A549 (cell line): ENCODE measurements at regions not wholly inside any gene's neighbourhood (a gene's known extent, or its start where the extent isn't known, plus 50 kb on each side); places are given as distances from the start of the nearest gene placed in this dataset.

ENCODE experiments used
- CTCF ChIP-seq: fragments of >200 bp; sonication (Bioruptor Twin); formaldehyde crosslinking; IDR thresholded peaks from 3 replicates; pipeline ENCODE4 v1.5.1; 2016
- HMGXB4 ChIP-seq: fragments of 250-450 bp; sonication (Bioruptor Pico); IDR thresholded peaks from 2 replicates; pipeline ENCODE4 v1.5.0; 2021; ENCODE audit warnings: mild to moderate bottlenecking, moderate library complexity, borderline replicate concordance
- JUN ChIP-seq, 2 experiments: fragments of >200 bp; sonication (Bioruptor Twin); formaldehyde crosslinking; IDR thresholded peaks; 2 replicates in 1 of 2; 3 replicates in 1 of 2; pipeline ENCODE4 v1.6.1; 2016 to 2017
- KDM5A ChIP-seq: fragments of 200-600 bp; sonication (generic); IDR thresholded peaks from 2 replicates; pipeline ENCODE4 v1.6.1; 2016; ENCODE audit warnings: antibody characterized with exemption, mild to moderate bottlenecking
- MAFK ChIP-seq: fragments of 450-650 bp; IDR thresholded peaks from 2 replicates; pipeline ENCODE4 v1.6.1; 2014; ENCODE audit not compliant: partially characterized antibody
- MYC ChIP-seq: IDR thresholded peaks from 2 replicates; pipeline ENCODE4 v1.6.1; 2012; ENCODE audit warnings: mild to moderate bottlenecking, inconsistent platforms, low read length, improper control_type of control experiment, borderline replicate concordance
- POLR2A ChIP-seq: IDR thresholded peaks from 2 replicates; pipeline ENCODE4 v1.6.1; 2012; ENCODE audit warnings: mild to moderate bottlenecking, low read length
- POLR2AphosphoS2 ChIP-seq: conservative IDR thresholded peaks from 2 replicates; pipeline ENCODE4 v1.6.1; 2012; ENCODE audit warnings: low read length, improper control_type of control experiment, inconsistent platforms
- RARB ChIP-seq: fragments of 250-450 bp; sonication (Bioruptor Pico); IDR thresholded peaks from 2 replicates; pipeline ENCODE4 v1.8.0; 2021; ENCODE audit warnings: mild to moderate bottlenecking, moderate library complexity
- RNF2 ChIP-seq: fragments of 200-600 bp; sonication (generic); IDR thresholded peaks from 2 replicates; pipeline ENCODE4 v1.6.1; 2016; ENCODE audit warnings: low read depth, mild to moderate bottlenecking, antibody characterized with exemption, moderate library complexity, borderline replicate concordance
- SMC3 ChIP-seq: fragments of >200 bp; sonication (Bioruptor Twin); formaldehyde crosslinking; IDR thresholded peaks from 3 replicates; pipeline ENCODE4 v1.6.1; 2018; ENCODE audit warnings: inconsistent platforms
- USF2 ChIP-seq: fragments of 450-650 bp; IDR thresholded peaks from 2 replicates; pipeline ENCODE4 v1.6.1; 2014; ENCODE audit warnings: antibody characterized with exemption
- ZFP36 ChIP-seq: fragments of 450-650 bp; IDR thresholded peaks from 2 replicates; pipeline ENCODE4 v1.6.1; 2014; ENCODE audit warnings: borderline replicate concordance; ENCODE audit not compliant: partially characterized antibody
- TF ChIP-seq, protein P1 (sequence below): IDR thresholded peaks from 2 replicates; pipeline ENCODE4 v1.6.1; 2012

DNA sequence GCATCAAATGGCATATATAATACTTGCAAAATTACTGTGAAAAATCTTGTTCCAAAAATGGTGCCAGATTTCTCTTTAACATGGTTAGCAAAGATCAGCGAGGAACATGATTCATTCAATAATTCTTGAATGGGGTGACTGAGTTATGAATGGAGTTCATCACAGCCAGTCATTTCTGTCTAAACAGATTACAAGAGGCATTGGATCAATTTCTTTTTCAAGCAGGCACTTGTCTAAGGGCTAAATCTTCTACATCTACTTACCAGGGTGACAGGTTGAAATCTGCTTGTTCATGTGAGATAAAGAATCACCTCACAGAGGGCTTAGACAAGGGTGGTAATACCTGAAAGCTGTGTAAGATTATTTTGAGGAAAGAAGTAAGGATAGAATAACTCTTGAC, 247.7 kb downstream of the ATP23 start:
- TF ChIP-seq POLR2A (no peak), USF2 (no peak), JUN (IDR thresholded peaks at IDR 0.05) (no peak), CTCF (no peak), KDM5A (no peak), POLR2AphosphoS2 (no peak), RNF2 (no peak), ZFP36 (no peak), HMGXB4 (CRISPR knock-in tag) (no peak), SMC3 (no peak), MAFK (no peak), RARB (no peak), MYC (no peak)
- TF ChIP-seq, protein P1, sequence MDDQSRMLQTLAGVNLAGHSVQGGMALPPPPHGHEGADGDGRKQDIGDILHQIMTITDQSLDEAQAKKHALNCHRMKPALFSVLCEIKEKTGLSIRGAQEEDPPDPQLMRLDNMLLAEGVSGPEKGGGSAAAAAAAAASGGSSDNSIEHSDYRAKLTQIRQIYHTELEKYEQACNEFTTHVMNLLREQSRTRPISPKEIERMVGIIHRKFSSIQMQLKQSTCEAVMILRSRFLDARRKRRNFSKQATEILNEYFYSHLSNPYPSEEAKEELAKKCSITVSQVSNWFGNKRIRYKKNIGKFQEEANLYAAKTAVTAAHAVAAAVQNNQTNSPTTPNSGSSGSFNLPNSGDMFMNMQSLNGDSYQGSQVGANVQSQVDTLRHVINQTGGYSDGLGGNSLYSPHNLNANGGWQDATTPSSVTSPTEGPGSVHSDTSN, result no peak
